ENCODE measurements at regions not wholly inside any gene's neighbourhood (a gene's known extent, or its start where the extent isn't known, plus 50 kb on each side); places are given as distances from the start of the nearest gene placed in this dataset.

GRCh38 chr5:161115941-161116340, 263.9 kb upstream of the ATP10B start:
- DNase-seq, result no peak

- no peak for DNase-seq
Measured at GRCh38 chr5:161112371-161112770, 260.4 kb upstream of the ATP10B start.

GRCh38 chr5:161105525-161105924, 253.5 kb upstream of the ATP10B start:
- DNase-seq, result no peak

GRCh38 chr5:161098516-161098915, 246.5 kb upstream of the ATP10B start:
- no peak for DNase-seq

- no peak for DNase-seq
Measured at GRCh38 chr5:161096581-161096980, 244.6 kb upstream of the ATP10B start.

GRCh38 chr5:161095953-161096352, 243.9 kb upstream of the ATP10B start:
- DNase-seq, result no peak

GRCh38 chr5:161094411-161094810, 242.4 kb upstream of the ATP10B start:
- DNase-seq, result no peak

GRCh38 chr5:161093100-161093499, 241.1 kb upstream of the ATP10B start:
- DNase-seq, result no peak

GRCh38 chr5:161089569-161089968, 237.6 kb upstream of the ATP10B start:
- no peak for DNase-seq

- DNase-seq, result no peak
Measured at GRCh38 chr5:161086461-161086860, 234.4 kb upstream of the ATP10B start.

GRCh38 chr5:161085056-161085455, 233.0 kb upstream of the ATP10B start:
- DNase-seq, result no peak

GRCh38 chr5:161084115-161084514, 232.1 kb upstream of the ATP10B start:
- DNase-seq, result no peak

- no peak for DNase-seq
Measured at GRCh38 chr5:161078793-161079192, 226.8 kb upstream of the ATP10B start.

- no peak for DNase-seq
Measured at GRCh38 chr5:161077936-161078545, 226.0 kb upstream of the ATP10B start.

- no peak for DNase-seq
Measured at GRCh38 chr5:161077496-161077895, 225.5 kb upstream of the ATP10B start.

GRCh38 chr5:161064781-161065180, 212.8 kb upstream of the ATP10B start:
- no peak for DNase-seq

GRCh38 chr5:161064297-161064696, 212.3 kb upstream of the ATP10B start:
- DNase-seq, result no peak

- DNase-seq, result no peak
Measured at GRCh38 chr5:161058781-161059180, 206.8 kb upstream of the ATP10B start.

GRCh38 chr5:161051920-161052500, 200.0 kb upstream of the ATP10B start:
- DNase-seq, result no peak

GRCh38 chr5:161047024-161047423, 195.0 kb upstream of the ATP10B start:
- DNase-seq, result no peak

- no peak for DNase-seq
Measured at GRCh38 chr5:161042862-161043261, 190.9 kb upstream of the ATP10B start.

- DNase-seq, result no peak
Measured at GRCh38 chr5:161042443-161042842, 190.4 kb upstream of the ATP10B start.

GRCh38 chr5:161040818-161041217, 188.8 kb upstream of the ATP10B start:
- DNase-seq, result no peak

GRCh38 chr5:161036296-161036695, 184.3 kb upstream of the ATP10B start:
- no peak for DNase-seq

GRCh38 chr5:161034451-161034850, 182.4 kb upstream of the ATP10B start:
- DNase-seq, result no peak

All from activated CD4-positive, alpha-beta T cell treated with anti-CD3 and anti-CD28 coated beads for 48 hours (primary cell).